GM19452 (cell line): ENCODE measurements at regions not wholly inside any gene's neighbourhood (a gene's known extent, or its start where the extent isn't known, plus 50 kb on each side); places are given as distances from the start of the nearest gene placed in this dataset.
A peak's percentile ranks its signal among the peaks of the same experiment; 100 is the strongest.

Experiments used
- ATAC-seq: cut with Tn5 transposase; IDR thresholded peaks from one replicate; pipeline ENCODE4 v1.9.1; 2021; ENCODE audit not compliant: unreplicated experiment

GRCh38 chr4:138697851-138698250 lies 317.7 kb upstream of the NOCT start:
- no peak for ATAC-seq

- ATAC-seq = no peak
Observed at GRCh38 chr4:138696771-138697170, 318.8 kb upstream of the NOCT start.

- ATAC-seq = no peak
Observed at GRCh38 chr4:138696058-138696457, 319.5 kb upstream of the NOCT start.

- no peak for ATAC-seq
Observed at GRCh38 chr4:138693526-138693925, 322.1 kb upstream of the NOCT start.

GRCh38 chr4:138692411-138692810 lies 323.2 kb upstream of the NOCT start:
- ATAC-seq = no peak

GRCh38 chr4:138689593-138689992 lies 326.0 kb upstream of the NOCT start:
- ATAC-seq = no peak

- no peak for ATAC-seq
Observed at GRCh38 chr4:138689187-138689586, 326.4 kb upstream of the NOCT start.

GRCh38 chr4:138688408-138689085 lies 327.0 kb upstream of the NOCT start:
- ATAC-seq = no peak

- no peak for ATAC-seq
Observed at GRCh38 chr4:138686106-138686835, 329.3 kb upstream of the NOCT start.

GRCh38 chr4:138685316-138685715 lies 330.3 kb upstream of the NOCT start:
- ATAC-seq = no peak

- ATAC-seq = peak; percentile 78
Observed at GRCh38 chr4:138680989-138681604, 334.5 kb upstream of the NOCT start.

- no peak for ATAC-seq
Observed at GRCh38 chr4:138680256-138680655, 335.3 kb upstream of the NOCT start.

- ATAC-seq = no peak
Observed at GRCh38 chr4:138678985-138679746, 336.4 kb upstream of the NOCT start.

GRCh38 chr4:138677748-138678147 lies 337.8 kb upstream of the NOCT start:
- ATAC-seq = no peak

- no peak for ATAC-seq
Observed at GRCh38 chr4:138677212-138677611, 338.4 kb upstream of the NOCT start.

- no peak for ATAC-seq
Observed at GRCh38 chr4:138675685-138676084, 339.9 kb upstream of the NOCT start.

GRCh38 chr4:138674209-138674608 lies 341.4 kb upstream of the NOCT start:
- no peak for ATAC-seq

- no peak for ATAC-seq
Observed at GRCh38 chr4:138673053-138673452, 342.5 kb upstream of the NOCT start.

- ATAC-seq = no peak
Observed at GRCh38 chr4:138672393-138672976, 343.1 kb upstream of the NOCT start.

GRCh38 chr4:138671606-138672084 lies 343.9 kb upstream of the NOCT start:
- ATAC-seq = no peak

GRCh38 chr4:138671106-138671505 lies 344.5 kb upstream of the NOCT start:
- ATAC-seq = no peak
